Neural cell (in vitro differentiated cells): ENCODE measurements at regions not wholly inside any gene's neighbourhood (a gene's known extent, or its start where the extent isn't known, plus 50 kb on each side); places are given as distances from the start of the nearest gene placed in this dataset.

Experiments
- CTCF ChIP-seq: fragments of 450-650 bp; IDR thresholded peaks from 2 replicates; pipeline ENCODE4 v1.5.1; 2014; ENCODE audit warnings: antibody characterized with exemption, mild to moderate bottlenecking, moderate library complexity; ENCODE audit not compliant: poor library complexity, severe bottlenecking
- EP300 ChIP-seq: fragments of 450-650 bp; conservative IDR thresholded peaks from 2 replicates; pipeline ENCODE4 v1.6.1; 2014; ENCODE audit warnings: antibody characterized with exemption, mild to moderate bottlenecking, moderate library complexity; ENCODE audit not compliant: poor library complexity, severe bottlenecking
- EZH2 ChIP-seq: fragments of 200-600, 300-800 bp; shearing (Covaris generic), sonication (generic); IDR thresholded peaks from 2 replicates; pipeline ENCODE4 v1.6.1; 2014; ENCODE audit warnings: antibody characterized with exemption, low read length, borderline replicate concordance, mild to moderate bottlenecking; ENCODE audit not compliant: insufficient read depth, poor library complexity, severe bottlenecking
- MXI1 ChIP-seq: fragments of 450-650 bp; conservative IDR thresholded peaks from 2 replicates; pipeline ENCODE4 v1.6.1; 2014; ENCODE audit warnings: antibody characterized with exemption, mild to moderate bottlenecking; ENCODE audit not compliant: poor library complexity, severe bottlenecking
- POLR2AphosphoS5 ChIP-seq: IDR thresholded peaks from 2 replicates; pipeline ENCODE4 v1.6.1; 2012
- RAD21 ChIP-seq: fragments of 450-650 bp; conservative IDR thresholded peaks from 2 replicates; pipeline ENCODE4 v1.6.1; 2014; ENCODE audit warnings: antibody characterized with exemption, mild to moderate bottlenecking, moderate library complexity
- SMC3 ChIP-seq: fragments of 450-650 bp; conservative IDR thresholded peaks from 2 replicates; pipeline ENCODE4 v1.6.1; 2014; ENCODE audit warnings: antibody characterized with exemption, mild to moderate bottlenecking, moderate library complexity; ENCODE audit not compliant: poor library complexity
- TAF1 ChIP-seq: IDR thresholded peaks from 2 replicates; pipeline ENCODE4 v1.6.1; 2012; ENCODE audit warnings: low read depth
- TF ChIP-seq, protein P1 (sequence below): IDR thresholded peaks from 2 replicates; pipeline ENCODE4 v1.6.1; 2012; ENCODE audit warnings: borderline replicate concordance

GRCh38 chr5:120134944-120135343 lies 329.2 kb upstream of the PRR16 start:
- TF ChIP-seq POLR2AphosphoS5, result no peak
- TF ChIP-seq CTCF, result no peak
- no peak for TF ChIP-seq MXI1
- no peak for TF ChIP-seq EZH2
- no peak for TF ChIP-seq RAD21
- no peak for TF ChIP-seq SMC3
- TF ChIP-seq, protein P1, sequence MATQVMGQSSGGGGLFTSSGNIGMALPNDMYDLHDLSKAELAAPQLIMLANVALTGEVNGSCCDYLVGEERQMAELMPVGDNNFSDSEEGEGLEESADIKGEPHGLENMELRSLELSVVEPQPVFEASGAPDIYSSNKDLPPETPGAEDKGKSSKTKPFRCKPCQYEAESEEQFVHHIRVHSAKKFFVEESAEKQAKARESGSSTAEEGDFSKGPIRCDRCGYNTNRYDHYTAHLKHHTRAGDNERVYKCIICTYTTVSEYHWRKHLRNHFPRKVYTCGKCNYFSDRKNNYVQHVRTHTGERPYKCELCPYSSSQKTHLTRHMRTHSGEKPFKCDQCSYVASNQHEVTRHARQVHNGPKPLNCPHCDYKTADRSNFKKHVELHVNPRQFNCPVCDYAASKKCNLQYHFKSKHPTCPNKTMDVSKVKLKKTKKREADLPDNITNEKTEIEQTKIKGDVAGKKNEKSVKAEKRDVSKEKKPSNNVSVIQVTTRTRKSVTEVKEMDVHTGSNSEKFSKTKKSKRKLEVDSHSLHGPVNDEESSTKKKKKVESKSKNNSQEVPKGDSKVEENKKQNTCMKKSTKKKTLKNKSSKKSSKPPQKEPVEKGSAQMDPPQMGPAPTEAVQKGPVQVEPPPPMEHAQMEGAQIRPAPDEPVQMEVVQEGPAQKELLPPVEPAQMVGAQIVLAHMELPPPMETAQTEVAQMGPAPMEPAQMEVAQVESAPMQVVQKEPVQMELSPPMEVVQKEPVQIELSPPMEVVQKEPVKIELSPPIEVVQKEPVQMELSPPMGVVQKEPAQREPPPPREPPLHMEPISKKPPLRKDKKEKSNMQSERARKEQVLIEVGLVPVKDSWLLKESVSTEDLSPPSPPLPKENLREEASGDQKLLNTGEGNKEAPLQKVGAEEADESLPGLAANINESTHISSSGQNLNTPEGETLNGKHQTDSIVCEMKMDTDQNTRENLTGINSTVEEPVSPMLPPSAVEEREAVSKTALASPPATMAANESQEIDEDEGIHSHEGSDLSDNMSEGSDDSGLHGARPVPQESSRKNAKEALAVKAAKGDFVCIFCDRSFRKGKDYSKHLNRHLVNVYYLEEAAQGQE, result no peak
- TF ChIP-seq TAF1, result no peak
- no peak for TF ChIP-seq EP300
